NCI-H2081 treated with DMSO at 0.1 percent for 48 hours (cell line): ENCODE measurements at regions not wholly inside any gene's neighbourhood (a gene's known extent, or its start where the extent isn't known, plus 50 kb on each side); places are given as distances from the start of the nearest gene placed in this dataset.

Experiments used
- DNase-seq: peaks from one replicate; lab custom pipeline; 2025; lab: John Stamatoyannopoulos, UW

- no peak for DNase-seq
Observed at GRCh38 chr3:43866529-43867353, 176.0 kb downstream of the ABHD5 start.

- no peak for DNase-seq
Observed at GRCh38 chr3:43867436-43868072, 176.8 kb downstream of the ABHD5 start.

- no peak for DNase-seq
Observed at GRCh38 chr3:43869491-43869890, 178.8 kb downstream of the ABHD5 start.

- no peak for DNase-seq
Observed at GRCh38 chr3:43870120-43870519, 179.4 kb downstream of the ABHD5 start.

- no peak for DNase-seq
Observed at GRCh38 chr3:43870844-43871626, 180.3 kb downstream of the ABHD5 start.

- DNase-seq, result no peak
Observed at GRCh38 chr3:43871627-43872245, 181.0 kb downstream of the ABHD5 start.

- DNase-seq, result no peak
Observed at GRCh38 chr3:43872301-43872700, 181.6 kb downstream of the ABHD5 start.

GRCh38 chr3:43872901-43873300 is 182.2 kb downstream of the ABHD5 start:
- no peak for DNase-seq

- no peak for DNase-seq
Observed at GRCh38 chr3:43873723-43874122, 183.0 kb downstream of the ABHD5 start.

GRCh38 chr3:43874290-43874689 is 183.6 kb downstream of the ABHD5 start:
- no peak for DNase-seq

- DNase-seq, result no peak
Observed at GRCh38 chr3:43874731-43875130, 184.0 kb downstream of the ABHD5 start.

GRCh38 chr3:43876648-43877047 is 185.9 kb downstream of the ABHD5 start:
- no peak for DNase-seq

- no peak for DNase-seq
Observed at GRCh38 chr3:43879166-43879565, 188.4 kb downstream of the ABHD5 start.

- DNase-seq, result no peak
Observed at GRCh38 chr3:43882976-43883680, 192.4 kb downstream of the ABHD5 start.

GRCh38 chr3:43883729-43884396 is 193.1 kb downstream of the ABHD5 start:
- no peak for DNase-seq

GRCh38 chr3:43884581-43884980 is 193.8 kb downstream of the ABHD5 start:
- no peak for DNase-seq

- no peak for DNase-seq
Observed at GRCh38 chr3:43885908-43886618, 195.3 kb downstream of the ABHD5 start.

- no peak for DNase-seq
Observed at GRCh38 chr3:43892061-43892460, 201.3 kb downstream of the ABHD5 start.

GRCh38 chr3:43892526-43892925 is 201.8 kb downstream of the ABHD5 start:
- DNase-seq, result no peak

GRCh38 chr3:43893727-43894126 is 203.0 kb downstream of the ABHD5 start:
- DNase-seq, result no peak
